Omental fat pad (tissue), 3 donors: ENCODE measurements at regions not wholly inside any gene's neighbourhood (a gene's known extent, or its start where the extent isn't known, plus 50 kb on each side); places are given as distances from the start of the nearest gene placed in this dataset.

Experiments
- ATAC-seq: fragments of 150-250 bp; one replicate; pipeline ENCODE4 v1.9.1; 2016; ENCODE audit warnings: mild to moderate bottlenecking, moderate library complexity; ENCODE audit not compliant: low FRiP score
- DNase-seq: peaks from one replicate; pipeline ENCODE4 v3.0.0-alpha.2; 2019; ENCODE audit warnings: low spot score
- TF ChIP-seq, protein P1 (sequence below), 3 donors: fragments of 450-650 bp; IDR thresholded peaks; one replicate each; pipeline ENCODE4 v1.5.1; 2016 to 2017; ENCODE audit warnings: antibody characterized with exemption in 3 of 3, mild to moderate bottlenecking in 3 of 3, moderate library complexity in 2 of 3

DNA sequence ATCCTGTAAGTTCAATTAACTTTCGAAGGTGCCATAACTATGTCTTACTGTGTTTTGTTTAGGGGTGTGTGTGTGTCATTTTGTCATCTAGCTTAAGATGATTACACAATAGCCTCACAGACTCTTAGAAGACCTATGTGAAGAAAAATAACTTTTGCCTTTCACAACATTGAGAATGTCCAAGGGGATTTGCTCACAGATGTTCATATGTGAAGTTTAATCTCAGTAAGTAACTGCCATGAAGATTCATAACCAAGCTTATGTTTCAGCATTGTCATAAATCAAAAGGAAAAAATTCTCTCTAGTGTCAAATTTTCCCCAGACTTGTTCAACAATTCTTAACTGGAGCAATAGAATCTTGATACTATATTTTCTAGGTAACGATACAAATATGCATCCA, 226.1 kb upstream of the PRKD1 start:
- DNase-seq (no peak), ATAC-seq (no peak)
- TF ChIP-seq, protein P1, sequence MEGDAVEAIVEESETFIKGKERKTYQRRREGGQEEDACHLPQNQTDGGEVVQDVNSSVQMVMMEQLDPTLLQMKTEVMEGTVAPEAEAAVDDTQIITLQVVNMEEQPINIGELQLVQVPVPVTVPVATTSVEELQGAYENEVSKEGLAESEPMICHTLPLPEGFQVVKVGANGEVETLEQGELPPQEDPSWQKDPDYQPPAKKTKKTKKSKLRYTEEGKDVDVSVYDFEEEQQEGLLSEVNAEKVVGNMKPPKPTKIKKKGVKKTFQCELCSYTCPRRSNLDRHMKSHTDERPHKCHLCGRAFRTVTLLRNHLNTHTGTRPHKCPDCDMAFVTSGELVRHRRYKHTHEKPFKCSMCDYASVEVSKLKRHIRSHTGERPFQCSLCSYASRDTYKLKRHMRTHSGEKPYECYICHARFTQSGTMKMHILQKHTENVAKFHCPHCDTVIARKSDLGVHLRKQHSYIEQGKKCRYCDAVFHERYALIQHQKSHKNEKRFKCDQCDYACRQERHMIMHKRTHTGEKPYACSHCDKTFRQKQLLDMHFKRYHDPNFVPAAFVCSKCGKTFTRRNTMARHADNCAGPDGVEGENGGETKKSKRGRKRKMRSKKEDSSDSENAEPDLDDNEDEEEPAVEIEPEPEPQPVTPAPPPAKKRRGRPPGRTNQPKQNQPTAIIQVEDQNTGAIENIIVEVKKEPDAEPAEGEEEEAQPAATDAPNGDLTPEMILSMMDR (IDR thresholded peaks at IDR 0.05), result no peak

DNA sequence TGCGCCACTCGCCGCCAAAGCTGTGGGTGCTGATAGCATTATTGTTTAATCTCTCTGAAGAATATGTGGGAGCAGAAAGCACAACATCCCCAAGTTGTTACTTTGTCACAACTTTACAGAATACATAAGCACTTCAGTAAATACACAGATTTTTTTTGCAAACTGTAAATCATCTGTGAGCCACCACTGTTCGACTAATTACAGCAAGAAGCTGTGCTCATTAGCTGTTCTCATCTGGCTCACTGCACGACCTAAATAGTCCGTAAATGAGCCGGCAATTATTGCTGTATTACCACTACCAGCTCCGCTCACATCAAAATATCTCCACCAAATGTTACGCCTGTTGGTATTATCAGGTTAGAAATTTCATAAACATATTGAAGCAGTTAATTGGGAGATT, 228.9 kb upstream of the PRKD1 start:
- DNase-seq (no peak), ATAC-seq (no peak)
- TF ChIP-seq, protein P1 (IDR thresholded peaks at IDR 0.05), result no peak

GRCh38 chr14:30158299-30158698, 230.7 kb upstream of the PRKD1 start:
- TF ChIP-seq, protein P1 (IDR thresholded peaks at IDR 0.05), result no peak
- no peak for ATAC-seq

DNA sequence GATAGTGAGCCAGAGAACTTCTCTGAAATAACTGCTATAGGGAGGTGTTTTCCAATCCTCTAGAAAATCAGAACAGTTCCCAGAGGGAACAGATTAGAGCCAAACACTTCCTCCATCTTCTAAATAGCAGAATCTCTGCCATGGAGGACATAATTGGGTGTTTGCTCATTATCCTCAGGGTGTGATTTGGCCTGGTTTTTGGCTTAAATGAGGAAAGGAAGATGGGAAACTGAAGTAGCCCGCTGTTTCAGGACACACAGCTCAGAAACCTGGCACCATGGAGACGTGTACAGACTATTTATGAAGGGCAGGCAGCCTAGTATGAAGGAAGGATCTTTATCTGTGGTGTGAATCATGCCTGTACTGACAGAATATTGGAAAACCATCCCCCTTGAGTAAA, 231.7 kb upstream of the PRKD1 start:
- TF ChIP-seq, protein P1 (IDR thresholded peaks at IDR 0.05), result no peak
- ATAC-seq, result no peak
- DNase-seq, result no peak

More at GRCh38 chr14:30158299-30158698, 230.7 kb upstream of the PRKD1 start:
- no peak for DNase-seq

- TF ChIP-seq, protein P1 (IDR thresholded peaks at IDR 0.05), result no peak
- DNase-seq (no peak), ATAC-seq (no peak)
These were observed 233.0 kb upstream of the PRKD1 start for GRCh38 chr14:30160608-30161007.

- ATAC-seq (no peak), DNase-seq (no peak)
- TF ChIP-seq, protein P1 (IDR thresholded peaks at IDR 0.05), result no peak
These were observed 234.4 kb upstream of the PRKD1 start for GRCh38 chr14:30162066-30162465.

DNA sequence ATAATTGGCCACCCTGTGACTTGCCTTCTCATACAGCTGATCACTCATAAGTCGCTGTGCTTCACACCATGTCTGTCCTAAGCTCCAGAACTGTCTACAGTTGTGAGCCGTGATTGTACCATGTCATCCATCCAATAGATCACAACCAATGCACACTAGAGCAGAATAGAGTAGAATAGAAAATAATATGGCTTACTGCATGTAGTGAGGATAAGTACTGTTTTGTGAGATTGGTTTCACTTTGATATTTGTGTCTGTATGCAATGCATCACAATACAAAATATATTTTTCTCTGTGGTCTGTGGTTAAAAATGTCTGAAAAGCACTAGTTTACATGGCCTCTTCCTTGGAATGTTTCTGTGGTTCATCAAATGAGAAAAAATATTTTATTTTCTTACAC, 237.6 kb upstream of the PRKD1 start:
- TF ChIP-seq, protein P1 (IDR thresholded peaks at IDR 0.05), result no peak

More for the DNA sequence above, 237.6 kb upstream of the PRKD1 start:
- no peak for DNase-seq
- no peak for ATAC-seq
